HG02885 (cell line): ENCODE measurements at regions not wholly inside any gene's neighbourhood (a gene's known extent, or its start where the extent isn't known, plus 50 kb on each side); places are given as distances from the start of the nearest gene placed in this dataset.

Experiments used
- ATAC-seq: cut with Tn5 transposase; IDR thresholded peaks from one replicate; pipeline ENCODE4 v1.9.1; 2021; ENCODE audit warnings: mild to moderate bottlenecking; ENCODE audit not compliant: unreplicated experiment, poor library complexity

DNA sequence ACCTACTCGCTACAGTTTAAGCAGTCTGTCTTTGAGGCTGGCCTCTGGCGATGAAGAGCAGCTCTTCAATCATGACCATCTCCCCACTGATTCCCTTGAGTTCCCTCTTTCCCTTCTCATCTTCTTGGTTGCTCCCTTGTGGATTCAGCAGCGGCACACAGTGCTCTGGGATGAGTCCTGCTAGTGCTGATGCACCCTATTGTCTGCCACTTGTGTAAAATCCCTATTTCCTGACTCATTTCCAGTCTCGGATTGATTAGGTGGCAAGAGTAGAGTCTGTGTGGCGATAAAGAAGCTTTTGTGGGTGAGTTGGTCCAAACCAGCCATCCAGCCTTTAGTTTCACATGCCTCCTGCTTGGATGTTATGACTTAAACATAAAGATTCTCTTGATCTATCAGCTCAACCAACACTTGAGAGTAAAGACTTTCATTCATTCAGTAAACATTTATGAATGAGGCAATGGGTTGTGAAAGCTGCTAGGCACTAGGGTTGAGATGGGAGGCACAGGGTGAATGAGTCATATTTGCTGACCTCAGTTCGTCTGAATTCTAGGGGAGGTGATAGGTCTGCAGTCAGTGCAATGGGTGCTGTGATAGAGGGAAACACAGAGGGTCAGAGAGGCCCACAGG, 219.4 kb upstream of the RAG2 start:
- no peak for ATAC-seq

DNA sequence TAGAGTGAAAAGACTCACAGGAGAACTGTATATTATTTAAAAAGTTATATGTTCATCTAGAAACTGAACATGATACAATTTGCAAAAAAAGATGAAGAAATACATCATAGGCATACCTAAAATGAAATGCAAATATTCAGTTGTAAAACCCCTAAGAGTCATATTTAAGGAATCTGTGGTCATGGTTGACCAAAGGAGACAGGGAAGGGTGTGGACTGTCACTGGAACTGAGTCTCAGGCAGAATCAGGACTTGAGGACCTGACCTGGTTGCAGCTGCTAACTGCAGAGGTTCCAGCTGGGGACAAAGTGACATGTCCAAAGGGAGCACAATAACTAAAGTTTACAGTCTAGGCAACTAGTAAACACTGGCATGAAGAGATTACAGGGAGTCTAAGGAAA, 211.3 kb upstream of the RAG2 start:
- no peak for ATAC-seq

- no peak for ATAC-seq
Observed at GRCh38 chr11:36807871-36808270, 209.8 kb upstream of the RAG2 start.

DNA sequence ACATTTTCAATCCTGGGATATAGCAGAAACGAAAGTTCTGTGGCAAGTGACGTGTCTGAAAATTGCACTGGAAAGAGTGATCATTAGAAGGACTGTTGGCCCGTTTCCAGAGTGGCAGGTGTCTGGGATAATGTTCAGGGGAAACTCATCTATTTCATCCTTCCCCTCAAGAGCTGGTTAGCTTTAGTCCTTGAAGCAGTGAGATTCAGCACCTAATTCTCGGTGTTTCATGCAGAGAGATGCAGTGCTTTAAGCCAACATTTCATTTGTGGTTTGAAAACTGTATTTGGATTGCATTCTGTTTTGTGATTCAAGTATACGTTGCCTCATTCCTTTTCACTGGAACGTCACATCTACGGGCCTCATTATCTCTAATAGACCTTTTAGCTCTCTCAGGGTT, 205.0 kb upstream of the RAG2 start:
- no peak for ATAC-seq

DNA sequence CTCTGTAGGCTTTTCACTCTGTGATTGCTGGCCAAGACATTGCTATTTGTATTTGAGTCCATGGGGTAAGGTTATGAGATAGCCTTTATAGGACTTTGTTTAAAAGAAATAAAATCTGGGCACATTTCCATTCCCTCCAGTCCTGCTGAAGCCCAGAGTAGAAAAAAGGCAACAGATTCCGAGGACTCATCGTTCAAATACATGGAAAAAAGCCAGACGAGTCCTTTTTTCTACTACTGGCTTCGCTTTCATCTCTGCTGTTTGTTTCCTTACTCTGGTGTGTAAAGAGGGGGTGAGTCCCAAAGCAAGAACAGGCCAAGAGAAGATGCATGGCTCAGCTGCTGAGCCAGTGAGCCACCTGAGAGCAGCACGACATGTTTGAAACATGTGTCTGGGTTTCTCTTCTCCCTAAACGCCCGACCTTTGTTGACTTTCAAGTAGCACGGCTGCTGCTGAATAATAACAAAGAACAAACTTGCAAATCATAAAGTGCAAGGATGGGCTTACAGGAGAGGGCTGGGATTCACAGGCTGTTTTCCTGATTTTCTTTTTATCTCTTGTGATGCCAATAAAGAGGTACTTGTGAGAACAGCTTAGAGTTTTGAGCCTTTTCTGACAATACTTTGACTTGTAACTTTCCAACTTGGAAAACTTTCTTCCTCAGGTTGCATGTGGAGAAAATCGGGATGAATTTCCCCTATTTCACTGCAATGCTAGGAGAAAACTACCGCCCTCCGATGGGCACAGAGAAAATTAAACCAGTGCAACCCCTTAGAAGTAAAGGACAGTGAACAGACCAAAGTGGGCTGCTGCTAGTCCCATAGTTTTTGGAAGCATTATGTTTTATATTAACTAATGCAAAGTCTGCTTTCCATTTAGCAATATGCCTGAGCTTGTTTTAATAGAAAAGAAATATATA, 195.2 kb upstream of the RAG2 start:
- ATAC-seq, result no peak

- peak; percentile 86 for ATAC-seq
Observed at GRCh38 chr11:36791957-36792356, 193.9 kb upstream of the RAG2 start.

- ATAC-seq, result no peak
Observed at GRCh38 chr11:36790526-36790925, 192.5 kb upstream of the RAG2 start.

GRCh38 chr11:36783808-36784207, 185.8 kb upstream of the RAG2 start:
- no peak for ATAC-seq

- no peak for ATAC-seq
Observed at GRCh38 chr11:36779791-36780190, 181.8 kb upstream of the RAG2 start.

DNA sequence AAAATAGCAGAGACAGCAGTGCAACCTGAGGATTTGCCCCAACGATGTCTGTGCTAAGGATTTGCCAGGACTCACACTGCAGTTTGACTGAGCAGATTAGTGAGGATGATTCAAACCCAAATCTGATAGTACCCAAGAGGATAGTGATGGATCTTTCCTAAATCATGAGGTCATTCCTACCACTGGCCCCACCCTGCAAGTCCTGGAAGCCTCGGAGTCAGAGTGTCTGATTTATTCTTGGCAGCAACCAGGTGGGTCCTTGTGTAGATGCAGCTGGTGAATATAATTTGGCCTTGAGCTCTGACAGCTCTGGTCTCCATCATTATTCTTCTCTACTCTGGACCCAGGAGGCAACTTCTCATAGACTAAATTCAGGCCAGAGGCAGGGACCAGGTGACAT, 179.3 kb upstream of the RAG2 start:
- no peak for ATAC-seq

GRCh38 chr11:36775756-36776155, 177.7 kb upstream of the RAG2 start:
- ATAC-seq, result no peak

DNA sequence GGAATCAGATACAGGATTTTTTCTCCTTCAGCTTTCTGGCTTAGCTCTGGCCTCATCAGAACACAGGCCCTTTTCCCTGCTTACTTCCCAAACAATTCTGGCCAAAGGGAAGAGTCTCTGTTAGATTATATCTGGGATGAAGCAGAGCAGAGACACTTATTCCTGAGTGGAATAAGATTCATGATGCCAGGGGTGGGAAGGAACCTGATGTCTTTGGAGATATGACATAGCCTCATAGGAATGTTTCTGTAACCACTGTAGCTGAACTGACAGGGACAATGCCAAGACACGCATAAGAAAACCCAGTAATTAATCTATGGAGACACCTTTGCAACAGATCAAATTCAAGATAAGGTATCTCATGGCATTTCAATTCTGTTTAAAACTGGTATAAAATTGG, 177.1 kb upstream of the RAG2 start:
- no peak for ATAC-seq

GRCh38 chr11:36774603-36775002, 176.6 kb upstream of the RAG2 start:
- no peak for ATAC-seq

GRCh38 chr11:36763187-36763586, 165.2 kb upstream of the RAG2 start:
- no peak for ATAC-seq

GRCh38 chr11:36757075-36757474, 159.0 kb upstream of the RAG2 start:
- ATAC-seq, result no peak

DNA sequence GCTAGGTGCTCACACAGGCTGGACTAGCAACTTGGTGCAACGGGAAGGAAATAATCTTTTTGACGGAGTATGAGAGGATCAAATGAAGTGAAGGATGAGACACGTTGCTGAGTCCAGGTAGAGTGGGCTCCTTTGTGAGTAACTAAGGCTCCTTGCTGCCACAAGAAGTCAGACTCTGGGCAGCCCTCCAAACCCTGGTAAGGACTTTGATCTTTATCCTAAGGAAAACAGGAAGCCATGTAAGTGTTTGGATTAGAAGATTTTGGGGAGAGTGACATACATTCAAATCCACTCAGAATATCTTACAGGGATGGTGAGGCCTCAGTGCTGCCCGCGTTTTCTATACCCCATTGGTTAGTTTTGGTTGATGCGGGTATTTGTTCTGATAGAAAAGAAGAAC, 155.9 kb upstream of the RAG2 start:
- ATAC-seq, result no peak

DNA sequence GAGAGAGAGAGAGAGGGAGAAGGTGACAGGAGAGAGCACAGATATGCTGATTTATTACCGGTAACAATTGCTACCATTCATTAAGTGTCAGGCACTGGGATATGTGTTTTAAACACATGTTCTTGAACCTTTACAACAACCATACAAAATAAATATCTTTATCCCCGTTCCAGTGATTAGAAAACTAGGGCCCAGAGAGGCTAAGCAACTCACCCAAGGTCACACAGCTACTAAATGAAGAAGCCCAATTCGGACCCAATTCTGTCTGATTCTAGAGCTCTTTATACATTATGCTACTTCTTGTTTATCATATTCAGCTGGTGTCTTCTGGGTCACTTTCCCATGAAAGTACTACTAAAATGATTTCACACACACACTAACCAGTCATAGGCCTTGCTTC, 154.0 kb upstream of the RAG2 start:
- ATAC-seq, result no peak

GRCh38 chr11:36751335-36751781, 153.3 kb upstream of the RAG2 start:
- ATAC-seq, result no peak

DNA sequence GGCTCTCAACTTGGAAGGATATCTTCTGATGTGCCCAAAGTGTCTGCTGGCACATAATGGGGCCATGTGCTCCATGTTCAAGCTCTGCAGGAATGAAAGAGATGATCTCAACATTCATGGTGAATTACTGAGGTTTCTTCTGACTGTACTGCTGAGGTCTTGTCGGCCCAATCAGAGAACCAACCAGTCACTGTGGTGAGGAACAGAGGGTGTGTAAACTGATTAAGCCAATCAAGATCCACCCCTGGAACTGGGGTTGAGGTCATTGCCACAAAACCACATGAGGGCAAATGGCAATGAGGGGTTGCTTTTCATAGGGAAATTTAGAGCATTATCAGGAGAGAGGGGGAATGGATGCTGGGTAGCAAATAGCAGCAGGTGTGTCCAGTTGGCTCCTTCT, 152.3 kb upstream of the RAG2 start:
- no peak for ATAC-seq

GRCh38 chr11:36748836-36749235, 150.8 kb upstream of the RAG2 start:
- no peak for ATAC-seq

- peak; percentile 86 for ATAC-seq
Observed at GRCh38 chr11:36746886-36747710, 149.1 kb upstream of the RAG2 start.
